ENCODE measurements at regions not wholly inside any gene's neighbourhood (a gene's known extent, or its start where the extent isn't known, plus 50 kb on each side); places are given as distances from the start of the nearest gene placed in this dataset.

GRCh38 chr2:125850541-125850940, 805.4 kb upstream of the GYPC start:
- H3K36me3 ChIP-seq, result no peaks in the 10 kb centered on the region
- no peak for TF ChIP-seq CTCF (IDR thresholded peaks at IDR 0.05; ENCODE audit: low read depth, low read length)
- no peaks in the 10 kb centered on the region for H3K27me3 ChIP-seq
- no peaks in the 10 kb centered on the region for H3K4me1 ChIP-seq
- no peak for DNase-seq
- no peaks in the 10 kb centered on the region for H3K9me3 ChIP-seq
- H3K4me3 ChIP-seq (ENCODE audit: low read depth, low read length), result no peak overlapping the region

DNA sequence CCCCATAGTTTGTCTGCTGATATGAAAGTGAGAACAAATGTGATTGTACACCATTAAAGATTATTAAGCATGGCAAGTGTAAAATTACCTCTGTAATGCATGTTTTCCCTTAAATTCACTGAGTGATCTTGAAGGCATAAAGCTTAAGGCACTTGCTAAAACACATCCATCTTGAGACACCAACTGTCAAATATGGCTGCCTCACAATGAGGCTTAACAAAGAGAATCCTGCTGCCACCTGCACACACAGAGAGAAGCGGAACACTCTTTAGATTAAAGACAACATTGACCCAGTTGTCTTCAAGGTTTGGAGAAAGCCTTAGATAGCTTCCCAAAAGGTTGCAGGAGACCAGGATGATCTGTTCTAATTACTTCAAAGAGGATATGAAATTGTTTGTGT, 803.6 kb upstream of the GYPC start:
- TF ChIP-seq CTCF (IDR thresholded peaks at IDR 0.05; ENCODE audit: low read depth, low read length), result no peak
- no peaks in the 10 kb centered on the region for H3K36me3 ChIP-seq

GRCh38 chr2:125853626-125854025, 802.3 kb upstream of the GYPC start:
- no peaks in the 10 kb centered on the region for H3K36me3 ChIP-seq
- no peaks in the 10 kb centered on the region for H3K4me1 ChIP-seq
- no peaks in the 10 kb centered on the region for H3K9me3 ChIP-seq
- DNase-seq, result no peak
- H3K27me3 ChIP-seq, result no peaks in the 10 kb centered on the region
- H3K4me3 ChIP-seq (ENCODE audit: low read depth, low read length), result no peak overlapping the region
- no peak for TF ChIP-seq CTCF (IDR thresholded peaks at IDR 0.05; ENCODE audit: low read depth, low read length)

More for the DNA sequence above, 803.6 kb upstream of the GYPC start:
- no peak overlapping the region for H3K4me3 ChIP-seq (ENCODE audit: low read depth, low read length)
- no peaks in the 10 kb centered on the region for H3K27me3 ChIP-seq
- DNase-seq, result no peak
- H3K4me1 ChIP-seq, result no peaks in the 10 kb centered on the region
- H3K9me3 ChIP-seq, result no peaks in the 10 kb centered on the region

GRCh38 chr2:125855204-125855603, 800.8 kb upstream of the GYPC start:
- Histone ChIP-seq H3K9me3 (no peaks in the 10 kb centered on the region), H3K4me1 (no peaks in the 10 kb centered on the region), H3K36me3 (no peaks in the 10 kb centered on the region), H3K27me3 (no peaks in the 10 kb centered on the region), H3K4me3 (ENCODE audit: low read depth, low read length) (no peak overlapping the region)
- no peak for DNase-seq
- TF ChIP-seq CTCF (IDR thresholded peaks at IDR 0.05; ENCODE audit: low read depth, low read length), result no peak

- Histone ChIP-seq H3K36me3 (no peaks in the 10 kb centered on the region), H3K4me3 (ENCODE audit: low read depth, low read length) (no peak overlapping the region), H3K9me3 (no peaks in the 10 kb centered on the region), H3K4me1 (no peaks in the 10 kb centered on the region), H3K27me3 (no peaks in the 10 kb centered on the region)
- DNase-seq, result no peak
- TF ChIP-seq CTCF (IDR thresholded peaks at IDR 0.05; ENCODE audit: low read depth, low read length), result no peak
These were observed 797.8 kb upstream of the GYPC start for GRCh38 chr2:125857971-125858794.

DNA sequence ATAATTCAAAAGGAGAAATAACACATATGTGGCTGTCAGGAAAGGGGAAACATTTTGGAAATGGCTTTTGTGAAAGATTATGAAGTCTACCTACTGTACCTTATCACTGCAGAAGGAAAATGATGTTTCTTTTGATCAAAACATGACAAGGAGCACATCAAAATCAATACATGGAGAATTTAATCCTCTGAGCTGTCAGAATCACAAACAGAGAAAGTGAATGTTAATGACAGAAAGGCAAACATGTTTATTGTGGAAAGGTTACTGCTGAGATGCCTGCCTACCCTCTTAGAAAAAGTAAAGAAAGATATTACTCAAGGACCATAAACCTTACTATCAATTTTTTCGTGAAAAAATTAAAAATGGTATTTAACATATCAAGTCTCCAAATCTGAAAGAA, 794.5 kb upstream of the GYPC start:
- no peaks in the 10 kb centered on the region for H3K4me1 ChIP-seq
- H3K27me3 ChIP-seq, result no peaks in the 10 kb centered on the region
- DNase-seq, result no peak
- no peak overlapping the region for H3K4me3 ChIP-seq (ENCODE audit: low read depth, low read length)
- no peak for TF ChIP-seq CTCF (IDR thresholded peaks at IDR 0.05; ENCODE audit: low read depth, low read length)
- no peaks in the 10 kb centered on the region for H3K36me3 ChIP-seq
- no peaks in the 10 kb centered on the region for H3K9me3 ChIP-seq
